Mucosa of rectum (tissue), 2 donors: ENCODE measurements at regions not wholly inside any gene's neighbourhood (a gene's known extent, or its start where the extent isn't known, plus 50 kb on each side); places are given as distances from the start of the nearest gene placed in this dataset.
"Not testable (repeated sequence)": the region's sequence is repeated elsewhere in the genome, so short reads cannot be mapped to it uniquely, and the experiment has no call there.

Experiments
- H3K27ac ChIP-seq, 2 donors: one replicate each; pipeline ENCODE4 v1.7.0; 2013; ENCODE audit warnings: inconsistent platforms in 2 of 2, low read depth in 2 of 2, low read length in 2 of 2
- H3K27me3 ChIP-seq, 2 donors: one replicate each; pipeline ENCODE4 v1.7.0; 2013; ENCODE audit warnings: low read length in 2 of 2; ENCODE audit not compliant: control insufficient read depth in 2 of 2, insufficient read depth in 2 of 2
- H3K36me3 ChIP-seq, 2 donors: one replicate each; pipeline ENCODE4 v1.7.0; 2013; ENCODE audit warnings: low read length in 2 of 2; ENCODE audit not compliant: control insufficient read depth in 2 of 2, insufficient read depth in 2 of 2
- H3K4me1 ChIP-seq, 2 donors: one replicate each; pipeline ENCODE4 v1.7.0; 2013; ENCODE audit warnings: low read length in 2 of 2, mild to moderate bottlenecking in 1 of 2; ENCODE audit not compliant: control insufficient read depth in 2 of 2, insufficient read depth in 2 of 2
- H3K4me3 ChIP-seq, 2 donors: one replicate each; pipeline ENCODE4 v1.7.0; 2013; ENCODE audit warnings: low read length in 2 of 2
- H3K9ac ChIP-seq, 2 donors: one replicate each; pipeline ENCODE4 v1.7.0; 2013; ENCODE audit warnings: low read length in 2 of 2, low read depth in 1 of 2, mild to moderate bottlenecking in 1 of 2
- H3K9me3 ChIP-seq, 2 donors: one replicate each; pipeline ENCODE4 v1.7.0; 2013; ENCODE audit warnings: low read length in 2 of 2; ENCODE audit not compliant: control insufficient read depth in 2 of 2
- donor health status: healthy.
- donor health status: Normal muscosa, but diverticular disease.

- Histone ChIP-seq H3K9me3 (no peaks in the 10 kb centered on the region), H3K36me3 (no peaks in the 10 kb centered on the region), H3K4me1 (no peaks in the 10 kb centered on the region), H3K27ac (no peak overlapping the region), H3K27me3 (no peaks in the 10 kb centered on the region), H3K4me3 (no peak overlapping the region), H3K9ac (no peak overlapping the region)
These were observed 258.0 kb downstream of the XPNPEP1 start for GRCh38 chr10:109665321-109665720.

DNA sequence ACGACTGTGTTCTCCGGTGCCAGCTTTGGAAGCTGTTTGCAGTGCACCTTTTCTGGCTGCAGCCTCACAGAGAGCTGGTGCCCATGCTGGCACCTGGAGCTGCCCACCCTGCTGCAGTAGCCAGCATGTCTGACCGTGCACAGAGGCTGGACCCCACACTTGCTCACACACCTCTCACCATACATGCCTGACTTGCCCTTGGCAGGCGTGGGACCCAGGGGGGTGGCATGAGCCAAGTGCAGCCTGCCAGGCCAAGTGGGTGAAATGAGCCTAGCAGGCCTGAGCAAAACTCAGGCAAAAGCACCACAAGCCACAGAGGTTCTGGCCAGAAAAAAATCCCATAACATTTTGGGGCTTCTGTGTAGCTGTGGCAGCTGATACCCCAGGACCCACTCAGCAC is 258.8 kb downstream of the XPNPEP1 start:
- Histone ChIP-seq H3K36me3 (no peaks in the 10 kb centered on the region), H3K27me3 (no peaks in the 10 kb centered on the region), H3K9ac (no peak overlapping the region), H3K27ac (no peak overlapping the region), H3K4me3 (no peak overlapping the region), H3K4me1 (no peaks in the 10 kb centered on the region), H3K9me3 (no peaks in the 10 kb centered on the region)

- Histone ChIP-seq H3K4me1 (no peaks in the 10 kb centered on the region), H3K9me3 (no peaks in the 10 kb centered on the region), H3K36me3 (no peaks in the 10 kb centered on the region), H3K4me3 (no peak overlapping the region), H3K9ac (no peak overlapping the region), H3K27ac (no peak overlapping the region), H3K27me3 (no peaks in the 10 kb centered on the region)
These were observed 260.2 kb downstream of the XPNPEP1 start for GRCh38 chr10:109663122-109663521.

DNA sequence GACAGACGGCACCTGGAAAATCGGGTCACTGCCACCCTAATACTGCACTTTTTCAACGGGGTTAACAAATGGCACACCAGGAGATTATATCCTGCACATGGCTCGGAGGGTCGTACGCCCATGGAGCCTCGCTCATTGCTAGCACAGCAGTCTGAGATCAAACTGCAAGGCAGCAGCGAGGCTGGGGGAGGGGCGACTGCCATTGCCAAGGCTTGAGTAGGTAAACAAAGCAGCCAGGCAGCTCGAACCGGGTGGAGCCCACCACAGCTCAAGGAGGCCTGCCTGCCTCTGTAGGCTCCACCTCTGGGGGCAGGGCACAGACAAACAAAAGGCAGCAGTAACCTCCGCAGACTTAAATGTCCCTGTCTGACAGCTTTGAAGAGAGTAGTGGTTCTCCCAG is 270.7 kb downstream of the XPNPEP1 start:
- not testable (repeated sequence) for H3K4me3 ChIP-seq, H3K36me3 ChIP-seq, H3K27me3 ChIP-seq, H3K4me1 ChIP-seq, H3K27ac ChIP-seq, H3K9ac ChIP-seq, H3K9me3 ChIP-seq

DNA sequence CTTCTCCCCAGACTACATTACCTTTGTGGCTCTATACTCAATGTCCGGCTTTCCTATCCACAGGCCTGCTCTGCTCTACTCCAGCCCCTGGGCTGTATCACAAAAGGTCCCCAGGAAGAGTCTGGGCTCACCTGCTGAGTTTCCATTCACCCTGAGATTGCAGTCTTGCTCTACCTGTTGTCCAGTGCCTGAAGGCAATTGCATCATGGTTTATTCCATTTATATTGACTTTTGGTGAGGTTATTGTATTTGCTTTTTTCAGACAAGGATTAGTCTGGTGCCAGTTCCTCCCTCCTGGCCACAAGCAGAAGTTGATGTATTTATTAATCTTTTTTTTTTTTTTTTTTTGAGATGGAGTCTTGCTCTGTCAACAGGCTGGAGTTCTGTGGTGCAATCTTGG is 273.1 kb downstream of the XPNPEP1 start:
- Histone ChIP-seq H3K9ac (no peak overlapping the region), H3K27ac (peak overlapping the region in 1 of 2 donors; percentile 25), H3K9me3 (no peaks in the 10 kb centered on the region), H3K27me3 (no peaks in the 10 kb centered on the region), H3K4me1 (peaks cover 0 to 6% of the 10 kb centered on the region in 2 donors), H3K4me3 (no peak overlapping the region), H3K36me3 (no peaks in the 10 kb centered on the region)

GRCh38 chr10:109647627-109648026 is 275.7 kb downstream of the XPNPEP1 start:
- no peak overlapping the region for H3K4me3 ChIP-seq
- H3K9ac ChIP-seq = no peak overlapping the region
- H3K36me3 ChIP-seq = no peaks in the 10 kb centered on the region
- no peaks in the 10 kb centered on the region for H3K27me3 ChIP-seq
- H3K9me3 ChIP-seq = no peaks in the 10 kb centered on the region
- no peak overlapping the region for H3K27ac ChIP-seq
- H3K4me1 ChIP-seq = peaks cover 0 to 6% of the 10 kb centered on the region in 2 donors

GRCh38 chr10:109633846-109634245 is 289.5 kb downstream of the XPNPEP1 start:
- Histone ChIP-seq H3K9me3 (no peaks in the 10 kb centered on the region), H3K4me1 (no peaks in the 10 kb centered on the region), H3K9ac (no peak overlapping the region), H3K36me3 (no peaks in the 10 kb centered on the region), H3K27me3 (no peaks in the 10 kb centered on the region), H3K4me3 (no peak overlapping the region), H3K27ac (no peak overlapping the region)

GRCh38 chr10:109633017-109633416 is 290.3 kb downstream of the XPNPEP1 start:
- not testable (repeated sequence) for H3K36me3 ChIP-seq, H3K27me3 ChIP-seq, H3K9ac ChIP-seq, H3K4me1 ChIP-seq, H3K9me3 ChIP-seq, H3K4me3 ChIP-seq, H3K27ac ChIP-seq

GRCh38 chr10:109624939-109625338 is 298.4 kb downstream of the XPNPEP1 start:
- H3K27me3 ChIP-seq = no peaks in the 10 kb centered on the region
- no peaks in the 10 kb centered on the region for H3K4me1 ChIP-seq
- no peaks in the 10 kb centered on the region for H3K9me3 ChIP-seq
- H3K36me3 ChIP-seq = no peaks in the 10 kb centered on the region
- H3K4me3 ChIP-seq = no peak overlapping the region
- no peak overlapping the region for H3K27ac ChIP-seq
- no peak overlapping the region for H3K9ac ChIP-seq

GRCh38 chr10:109622566-109622965 is 300.7 kb downstream of the XPNPEP1 start:
- Histone ChIP-seq H3K36me3 (no peaks in the 10 kb centered on the region), H3K9ac (no peak overlapping the region), H3K27me3 (no peaks in the 10 kb centered on the region), H3K27ac (no peak overlapping the region), H3K9me3 (no peaks in the 10 kb centered on the region), H3K4me3 (no peak overlapping the region), H3K4me1 (no peaks in the 10 kb centered on the region)

- no peaks in the 10 kb centered on the region for H3K4me1 ChIP-seq
- H3K9me3 ChIP-seq = no peaks in the 10 kb centered on the region
- H3K9ac ChIP-seq = no peak overlapping the region
- H3K4me3 ChIP-seq = no peak overlapping the region
- H3K27me3 ChIP-seq = no peaks in the 10 kb centered on the region
- no peak overlapping the region for H3K27ac ChIP-seq
- no peaks in the 10 kb centered on the region for H3K36me3 ChIP-seq
These were observed 302.9 kb downstream of the XPNPEP1 start for GRCh38 chr10:109620396-109620795.
